GM21367 (cell line): ENCODE measurements at regions not wholly inside any gene's neighbourhood (a gene's known extent, or its start where the extent isn't known, plus 50 kb on each side); places are given as distances from the start of the nearest gene placed in this dataset.
"Not testable (repeated sequence)": the region's sequence is repeated elsewhere in the genome, so short reads cannot be mapped to it uniquely, and the experiment has no call there.

Experiments
- ATAC-seq: cut with Tn5 transposase; IDR thresholded peaks from one replicate; pipeline ENCODE4 v1.9.1; 2021; ENCODE audit not compliant: unreplicated experiment

GRCh38 chr2:111605798-111606197 is 278.2 kb downstream of the ANAPC1 start:
- not testable (repeated sequence) for ATAC-seq

GRCh38 chr2:111606632-111607031 is 277.4 kb downstream of the ANAPC1 start:
- not testable (repeated sequence) for ATAC-seq

GRCh38 chr2:111609146-111609844 is 274.7 kb downstream of the ANAPC1 start:
- ATAC-seq, result not testable (repeated sequence)

- not testable (repeated sequence) for ATAC-seq
These were observed 274.0 kb downstream of the ANAPC1 start for GRCh38 chr2:111610035-111610434.

GRCh38 chr2:111616651-111617218 is 267.3 kb downstream of the ANAPC1 start:
- ATAC-seq, result no peak

GRCh38 chr2:111617299-111618225 is 266.4 kb downstream of the ANAPC1 start:
- no peak for ATAC-seq

- no peak for ATAC-seq
These were observed 265.6 kb downstream of the ANAPC1 start for GRCh38 chr2:111618226-111618977.

- no peak for ATAC-seq
These were observed 264.8 kb downstream of the ANAPC1 start for GRCh38 chr2:111618978-111619902.

- no peak for ATAC-seq
These were observed 263.7 kb downstream of the ANAPC1 start for GRCh38 chr2:111620281-111620680.

- ATAC-seq, result no peak
These were observed 261.1 kb downstream of the ANAPC1 start for GRCh38 chr2:111622859-111623258.

GRCh38 chr2:111623380-111623779 is 260.6 kb downstream of the ANAPC1 start:
- ATAC-seq, result no peak

- no peak for ATAC-seq
These were observed 259.4 kb downstream of the ANAPC1 start for GRCh38 chr2:111624411-111625156.

GRCh38 chr2:111625157-111625537 is 258.8 kb downstream of the ANAPC1 start:
- not testable (repeated sequence) for ATAC-seq

GRCh38 chr2:111626037-111626864 is 257.7 kb downstream of the ANAPC1 start:
- no peak for ATAC-seq

GRCh38 chr2:111626865-111627163 is 257.2 kb downstream of the ANAPC1 start:
- ATAC-seq, result no peak

- ATAC-seq, result no peak
These were observed 256.7 kb downstream of the ANAPC1 start for GRCh38 chr2:111627256-111627655.

- no peak for ATAC-seq
These were observed 255.8 kb downstream of the ANAPC1 start for GRCh38 chr2:111628221-111628620.

GRCh38 chr2:111629983-111630382 is 254.0 kb downstream of the ANAPC1 start:
- no peak for ATAC-seq

GRCh38 chr2:111632661-111633060 is 251.3 kb downstream of the ANAPC1 start:
- ATAC-seq, result no peak
